Caco-2 (cell line): ENCODE measurements at regions not wholly inside any gene's neighbourhood (a gene's known extent, or its start where the extent isn't known, plus 50 kb on each side); places are given as distances from the start of the nearest gene placed in this dataset.

Source experiments
- BruUV-seq: library from RNA; stranded (reverse); fragments of 400-500 nt; replicated peaks from 2 replicates; lab custom pipeline; 2021; lab: Mats Ljungman, UMichigan
- CTCF ChIA-PET: fragments of 300-600 bp; sonication (Branson Sonifier 250); formaldehyde crosslinking; loops from one replicate; lab custom pipeline; 2022; ENCODE audit warnings: antibody characterized with exemption; lab: Charles Lee
- POLR2A ChIA-PET: fragments of 300-600 bp; sonication (Branson Sonifier 250); formaldehyde crosslinking; loops from one replicate; lab custom pipeline; 2022; ENCODE audit warnings: antibody characterized with exemption; lab: Charles Lee
- DNase-seq, 2 experiments: peaks; one replicate each; pipeline versions ENCODE4 v3.0.0 to v3.0.0-alpha.2; 2020 to 2022
- H3K27me3 ChIP-seq: replicated peaks from 2 replicates; pipeline ENCODE4 v1.6.0; 2011; ENCODE audit warnings: low read length; ENCODE audit not compliant: control insufficient read depth, insufficient read depth
- H3K36me3 ChIP-seq: 2 replicates; pipeline ENCODE4 v1.5.1; 2011; ENCODE audit warnings: low read length; ENCODE audit not compliant: control insufficient read depth, insufficient read depth
- H3K4me1 ChIP-seq: fragments of 250-450 bp; sonication (Bioruptor Pico); 2 replicates; pipeline ENCODE4 v1.5.1; 2020; ENCODE audit warnings: mild to moderate bottlenecking
- H3K4me3 ChIP-seq: 2 replicates; pipeline ENCODE4 v1.5.1; 2011; ENCODE audit warnings: low read depth, mild to moderate bottlenecking, control low read depth, low read length
- H3K9me3 ChIP-seq: fragments of 250-450 bp; sonication (Bioruptor Pico); 2 replicates; pipeline ENCODE4 v1.5.1; 2020; ENCODE audit warnings: mild to moderate bottlenecking, moderate library complexity
- H3K27ac Mint-ChIP-seq: one replicate; pipeline ENCODE4 v1.8.0; 2022; ENCODE audit warnings: mixed read lengths; ENCODE audit not compliant: unreplicated experiment
- H3K27me3 Mint-ChIP-seq: one replicate; pipeline ENCODE4 v1.8.0; 2022; ENCODE audit warnings: mixed read lengths; ENCODE audit not compliant: insufficient read depth, unreplicated experiment
- H3K36me3 Mint-ChIP-seq: one replicate; pipeline ENCODE4 v1.8.0; 2022; ENCODE audit warnings: mild to moderate bottlenecking, mixed read lengths; ENCODE audit not compliant: insufficient read depth, unreplicated experiment
- H3K4me1 Mint-ChIP-seq: one replicate; pipeline ENCODE4 v1.8.0; 2022; ENCODE audit warnings: low read depth, mixed read lengths; ENCODE audit not compliant: unreplicated experiment
- H3K4me3 Mint-ChIP-seq: one replicate; pipeline ENCODE4 v1.8.0; 2022; ENCODE audit warnings: mild to moderate bottlenecking, moderate library complexity, mixed read lengths; ENCODE audit not compliant: unreplicated experiment
- H3K9me3 Mint-ChIP-seq: one replicate; pipeline ENCODE4 v1.8.0; 2022; ENCODE audit warnings: mixed read lengths; ENCODE audit not compliant: unreplicated experiment
- CTCF ChIP-seq, 2 experiments: fragments of 200-600 bp in 1 of 2; IDR thresholded peaks; 1 replicate in 1 of 2; 2 replicates in 1 of 2; pipeline versions ENCODE4 v1.5.1 to v1.8.0; 2011 to 2022; ENCODE audit warnings: antibody characterized with exemption in 1 of 2, control low read depth in 1 of 2, inconsistent platforms in 1 of 2, low read depth in 1 of 2, low read length in 1 of 2, mild to moderate bottlenecking in 1 of 2, moderate library complexity in 1 of 2; ENCODE audit not compliant: insufficient read depth in 1 of 2, severe bottlenecking in 1 of 2, unreplicated experiment in 1 of 2
- intact Hi-C: fragments of 100-400 bp; cut with micrococcal nuclease; formaldehyde crosslinking; loops from one replicate; pipeline ENCODE4 v1.10.0; 2022; ENCODE audit not compliant: unreplicated experiment

- H3K4me3 Mint-ChIP-seq, result no peak overlapping the region
- no peaks in the 10 kb centered on the region for H3K27me3 ChIP-seq
- H3K36me3 ChIP-seq, result no peaks in the 10 kb centered on the region
- H3K27me3 Mint-ChIP-seq, result no peaks in the 10 kb centered on the region
- H3K4me1 ChIP-seq, result peaks cover 12% of the 10 kb centered on the region; the same call in 1 of the 2 replicates
- ChIA-PET CTCF (no interaction called here), POLR2A (no interaction called here)
- no peaks in the 10 kb centered on the region for H3K9me3 ChIP-seq
- no TSS peak for BruUV-seq
- peaks cover 11% of the 10 kb centered on the region for H3K9me3 Mint-ChIP-seq
- no peak overlapping the region for H3K27ac Mint-ChIP-seq
- no peak for TF ChIP-seq CTCF (IDR thresholded peaks at IDR 0.05; ENCODE audit: insufficient read depth in 1 of 2, low read depth in 1 of 2, low read length in 1 of 2, severe bottlenecking in 1 of 2, unreplicated experiment in 1 of 2)
- intact Hi-C loops, result no loop called here
- peaks cover 11% of the 10 kb centered on the region for H3K4me1 Mint-ChIP-seq
- no peak overlapping the region for H3K4me3 ChIP-seq
- H3K36me3 Mint-ChIP-seq, result peaks cover 6% of the 10 kb centered on the region
- no peak for DNase-seq
These were observed 346.5 kb upstream of the ETAA1 start for GRCh38 chr2:67050622-67051021.

- ChIA-PET POLR2A (no interaction called here), CTCF (no interaction called here)
- intact Hi-C loops, result no loop called here
- no peak for TF ChIP-seq CTCF (IDR thresholded peaks at IDR 0.05; ENCODE audit: insufficient read depth in 1 of 2, low read depth in 1 of 2, low read length in 1 of 2, severe bottlenecking in 1 of 2, unreplicated experiment in 1 of 2)
- Histone ChIP-seq H3K9me3 (no peaks in the 10 kb centered on the region), H3K4me1 (peaks cover 9% of the 10 kb centered on the region; the same call in 1 of the 2 replicates), H3K4me3 (no peak overlapping the region), H3K36me3 (no peaks in the 10 kb centered on the region), H3K27me3 (no peaks in the 10 kb centered on the region)
- DNase-seq, result no peak
- Mint-ChIP-seq H3K27ac (no peak overlapping the region), H3K4me1 (peaks cover 8% of the 10 kb centered on the region), H3K36me3 (peaks cover 6% of the 10 kb centered on the region), H3K27me3 (no peaks in the 10 kb centered on the region), H3K4me3 (no peak overlapping the region), H3K9me3 (no peaks in the 10 kb centered on the region)
- BruUV-seq, result no TSS peak
These were observed 342.4 kb upstream of the ETAA1 start for GRCh38 chr2:67054728-67055127.

GRCh38 chr2:67055387-67056304 lies 341.5 kb upstream of the ETAA1 start:
- no peaks in the 10 kb centered on the region for H3K36me3 Mint-ChIP-seq
- intact Hi-C loops, result no loop called here

More at GRCh38 chr2:67055387-67056304, 341.5 kb upstream of the ETAA1 start:
- BruUV-seq, result no TSS peak
- H3K27me3 Mint-ChIP-seq, result no peaks in the 10 kb centered on the region
- no peak overlapping the region for H3K27ac Mint-ChIP-seq
- no peak for DNase-seq
- no peak overlapping the region for H3K4me3 ChIP-seq
- no peak for TF ChIP-seq CTCF (IDR thresholded peaks at IDR 0.05; ENCODE audit: insufficient read depth in 1 of 2, low read depth in 1 of 2, low read length in 1 of 2, severe bottlenecking in 1 of 2, unreplicated experiment in 1 of 2)
- no peaks in the 10 kb centered on the region for H3K9me3 ChIP-seq
- H3K4me1 Mint-ChIP-seq, result peaks cover 8% of the 10 kb centered on the region
- no peak overlapping the region for H3K4me3 Mint-ChIP-seq
- POLR2A ChIA-PET, result no interaction called here
- H3K9me3 Mint-ChIP-seq, result no peaks in the 10 kb centered on the region
- peaks cover 9% of the 10 kb centered on the region; the same call in 1 of the 2 replicates for H3K4me1 ChIP-seq
- H3K36me3 ChIP-seq, result no peaks in the 10 kb centered on the region
- H3K27me3 ChIP-seq, result no peaks in the 10 kb centered on the region
- CTCF ChIA-PET, result no interaction called here
